HG02852 (cell line): ENCODE measurements at regions not wholly inside any gene's neighbourhood (a gene's known extent, or its start where the extent isn't known, plus 50 kb on each side); places are given as distances from the start of the nearest gene placed in this dataset.
"Not testable (repeated sequence)": the region's sequence is repeated elsewhere in the genome, so short reads cannot be mapped to it uniquely, and the experiment has no call there.

Experiments
- ATAC-seq: cut with Tn5 transposase; IDR thresholded peaks from one replicate; pipeline ENCODE4 v1.9.1; 2021; ENCODE audit warnings: mild to moderate bottlenecking, moderate library complexity; ENCODE audit not compliant: unreplicated experiment

DNA sequence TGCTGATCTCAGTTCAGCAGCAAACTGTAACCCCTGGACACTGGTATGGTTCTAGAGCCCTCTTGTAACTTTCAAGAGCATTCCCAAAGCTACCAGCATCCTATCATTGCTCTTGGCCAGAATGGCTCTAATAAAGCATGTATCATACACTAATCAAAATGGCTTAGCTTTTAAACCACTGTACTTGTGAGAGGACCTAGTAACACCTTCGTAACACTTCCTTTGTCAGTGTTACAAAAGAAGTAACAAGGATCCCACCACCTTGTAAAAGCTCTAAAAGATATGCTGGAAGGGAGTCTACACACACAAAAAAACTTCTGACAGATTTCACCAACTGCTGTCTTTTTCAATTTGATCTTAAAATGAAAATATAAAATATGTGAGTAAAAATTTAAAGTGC, 144.7 kb downstream of the ALOX5 start:
- no peak for ATAC-seq

DNA sequence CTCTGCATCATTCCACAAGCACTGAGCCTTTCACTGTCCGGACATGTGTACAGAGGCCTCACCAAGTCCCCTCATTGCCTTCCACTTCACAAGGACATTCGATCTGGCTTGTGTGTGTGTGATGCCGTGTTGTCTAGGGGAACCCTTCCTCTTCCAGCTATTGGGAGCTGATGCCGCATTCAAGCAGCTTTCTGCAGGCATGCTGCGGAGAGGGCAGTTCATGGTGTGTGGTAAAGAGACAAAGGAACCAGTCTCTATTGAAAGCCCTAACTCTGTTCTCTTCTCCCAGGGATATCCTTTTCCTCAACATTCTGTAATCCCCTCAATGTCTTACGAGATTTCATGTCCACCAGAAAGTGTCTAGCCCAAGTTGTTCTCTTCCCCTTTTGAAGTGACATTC, 141.6 kb downstream of the ALOX5 start:
- ATAC-seq, result no peak

DNA sequence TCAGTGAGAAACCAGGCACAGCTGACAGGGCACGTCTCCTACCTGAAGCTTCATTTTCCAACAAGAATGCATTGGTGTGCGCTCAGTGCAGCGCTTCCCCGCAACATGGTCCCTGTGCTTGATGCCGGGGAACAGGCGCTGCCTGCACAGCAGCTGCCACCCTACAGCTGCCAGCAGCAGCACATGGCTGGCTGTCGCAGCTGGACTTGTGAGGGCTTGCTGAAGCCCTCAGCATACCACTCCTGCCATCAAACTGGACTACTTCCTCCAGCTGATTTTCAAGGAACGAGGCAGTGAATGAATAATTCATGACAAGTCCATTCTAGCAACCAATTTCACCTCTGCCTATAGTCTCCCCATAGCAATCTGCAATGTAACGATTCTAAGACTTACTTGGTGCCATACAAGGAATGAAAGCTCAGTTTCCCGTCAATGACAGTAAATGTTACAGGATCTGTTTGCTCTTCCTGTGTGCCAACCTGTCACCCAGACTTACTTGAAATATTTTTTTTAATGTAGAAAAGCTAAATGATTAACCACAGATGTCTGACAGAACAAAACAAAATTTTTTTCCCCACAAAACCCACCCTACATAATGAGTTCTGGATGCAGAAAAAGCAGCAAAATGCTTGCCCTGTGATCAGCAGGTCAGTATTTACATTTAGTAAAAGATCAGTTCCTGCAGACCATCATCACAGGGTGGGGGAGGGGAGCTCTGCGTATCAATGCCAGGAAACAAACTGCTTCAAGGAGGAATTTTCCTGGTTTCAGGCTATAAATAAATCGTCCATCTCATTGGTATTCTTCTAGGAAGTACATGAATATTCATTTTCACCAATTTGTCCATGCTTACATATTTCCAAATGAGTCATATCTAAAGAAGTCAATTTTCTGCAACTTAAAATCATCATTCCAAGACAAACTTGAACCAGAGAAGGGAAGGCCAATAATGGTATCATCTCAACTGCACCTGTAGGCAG, 140.6 kb downstream of the ALOX5 start:
- no peak for ATAC-seq

DNA sequence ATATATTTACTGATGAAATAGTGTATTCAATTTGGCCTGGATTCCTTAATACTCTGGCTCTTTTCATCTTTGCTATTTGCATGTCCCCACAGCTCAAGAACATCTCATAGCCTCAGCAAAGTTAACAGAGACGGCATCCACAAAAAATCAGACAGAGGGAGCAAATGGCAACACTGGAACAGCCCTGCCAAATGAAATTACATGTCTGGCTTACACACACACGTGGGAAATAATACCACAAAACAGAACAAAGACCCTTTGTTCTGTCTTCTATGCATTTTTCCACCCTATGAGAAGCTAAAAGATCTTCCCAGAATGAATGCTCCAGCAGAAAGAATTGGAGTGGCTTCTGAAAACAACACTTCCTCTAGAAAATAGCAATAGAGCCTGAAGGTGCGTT, 139.5 kb downstream of the ALOX5 start:
- ATAC-seq, result no peak

DNA sequence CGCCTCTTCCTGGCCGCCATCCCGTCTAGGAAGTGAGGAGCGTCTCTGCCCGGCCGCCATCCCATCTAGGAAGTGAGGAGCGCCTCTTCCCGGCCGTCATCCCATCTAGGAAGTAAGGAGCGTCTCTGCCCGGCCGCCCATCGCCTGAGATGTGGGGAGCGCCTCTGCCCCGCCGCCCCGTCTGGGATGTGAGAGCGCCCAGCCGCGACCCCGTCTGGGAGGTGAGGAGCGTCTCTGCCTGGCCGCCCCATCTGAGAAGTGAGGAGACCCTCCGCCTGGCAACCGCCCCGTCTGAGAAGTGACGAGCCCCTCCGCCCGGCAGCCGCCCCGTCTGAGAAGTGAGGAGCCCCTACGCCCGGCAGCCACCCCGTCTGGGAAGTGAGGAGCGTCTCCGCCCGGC, 137.9 kb downstream of the ALOX5 start:
- not testable (repeated sequence) for ATAC-seq

DNA sequence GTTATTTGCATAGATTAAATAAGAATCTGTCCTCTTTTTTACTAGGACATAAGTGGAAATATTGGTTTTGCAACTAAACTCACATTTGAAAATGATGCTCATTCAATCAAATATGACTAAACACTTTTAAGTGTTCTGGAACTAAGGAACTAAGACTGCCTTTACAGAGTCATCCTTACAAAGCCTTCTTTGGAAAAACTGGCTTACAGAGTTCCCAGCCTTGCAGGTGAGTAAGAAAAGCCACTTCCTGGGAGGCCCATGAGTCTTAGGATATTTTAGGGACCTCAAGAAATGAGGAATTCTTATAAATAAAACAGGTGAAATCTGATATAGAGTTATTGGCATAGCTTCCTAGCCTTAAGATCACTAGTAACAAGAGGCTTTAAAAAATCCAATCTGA, 135.5 kb downstream of the ALOX5 start:
- ATAC-seq, result no peak

DNA sequence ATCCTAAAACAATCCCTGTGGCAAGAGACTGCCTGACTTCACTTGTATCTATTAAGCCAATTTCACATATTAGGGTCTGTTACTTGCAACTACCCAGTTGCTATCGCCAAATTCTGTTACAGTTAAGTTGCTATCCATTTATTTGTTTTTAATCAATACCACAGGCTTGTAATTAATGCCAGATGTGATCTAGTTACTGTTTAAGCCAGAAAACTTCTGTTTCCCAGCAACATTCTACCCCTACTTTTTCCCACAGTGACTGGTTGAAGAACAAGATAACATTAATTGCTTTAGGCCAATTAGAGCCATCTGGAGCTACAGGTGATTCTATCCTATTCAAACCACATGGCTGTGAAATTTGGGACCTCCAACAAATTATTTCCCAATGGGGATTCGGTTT, 131.3 kb downstream of the ALOX5 start:
- no peak for ATAC-seq

DNA sequence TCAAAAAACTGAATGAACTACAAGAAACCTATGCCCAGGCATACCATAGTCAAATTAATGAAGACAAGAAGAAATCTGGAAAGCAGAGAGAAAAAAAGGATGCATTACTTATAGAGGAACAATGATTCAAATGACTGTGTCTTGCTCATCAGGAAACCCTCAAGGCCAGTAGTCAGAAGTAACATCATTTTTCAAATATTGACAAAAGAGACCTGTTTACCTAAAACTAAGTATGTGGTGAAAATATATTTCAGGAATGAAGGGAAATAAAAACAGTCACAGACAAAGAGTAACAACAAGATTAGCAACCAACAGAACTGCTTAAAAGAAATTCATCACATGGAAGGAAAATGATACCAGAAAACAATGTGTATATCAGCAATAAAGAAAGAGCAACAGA, 128.4 kb downstream of the ALOX5 start:
- no peak for ATAC-seq

DNA sequence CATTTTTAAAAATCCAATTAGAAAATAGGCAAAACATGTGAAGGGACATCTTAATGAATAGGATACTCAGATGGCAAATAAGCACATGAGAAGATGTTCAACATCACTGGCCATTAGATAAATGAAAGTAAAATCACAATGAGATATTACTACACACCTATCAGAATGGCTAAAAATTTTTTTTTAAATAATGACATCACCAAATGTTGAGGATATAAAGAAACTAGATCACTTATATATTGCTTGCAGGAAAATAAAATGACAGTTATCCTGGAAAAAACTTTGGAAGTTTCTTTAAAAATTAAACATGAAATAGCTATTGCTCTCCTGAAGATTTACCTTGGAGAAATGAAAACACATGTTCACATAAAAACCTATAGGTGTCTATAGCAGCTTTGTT, 127.8 kb downstream of the ALOX5 start:
- no peak for ATAC-seq

DNA sequence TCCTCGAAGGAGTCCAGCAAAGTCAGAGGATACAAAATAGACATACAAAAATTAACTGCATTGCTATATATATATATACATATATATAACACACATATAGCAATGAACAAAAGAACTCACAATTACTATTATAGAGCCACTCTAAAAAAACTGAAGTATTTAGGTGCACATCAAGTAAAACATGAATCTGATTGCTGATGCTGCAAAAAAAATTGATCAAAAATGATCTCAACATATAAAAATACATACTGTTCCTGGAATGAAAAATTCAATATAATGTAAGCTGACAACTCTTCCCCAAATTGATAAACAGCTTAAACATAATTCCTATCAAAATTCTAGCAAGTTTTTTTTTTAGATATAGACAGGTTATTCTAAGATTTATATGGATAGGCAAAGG, 126.8 kb downstream of the ALOX5 start:
- ATAC-seq, result no peak

DNA sequence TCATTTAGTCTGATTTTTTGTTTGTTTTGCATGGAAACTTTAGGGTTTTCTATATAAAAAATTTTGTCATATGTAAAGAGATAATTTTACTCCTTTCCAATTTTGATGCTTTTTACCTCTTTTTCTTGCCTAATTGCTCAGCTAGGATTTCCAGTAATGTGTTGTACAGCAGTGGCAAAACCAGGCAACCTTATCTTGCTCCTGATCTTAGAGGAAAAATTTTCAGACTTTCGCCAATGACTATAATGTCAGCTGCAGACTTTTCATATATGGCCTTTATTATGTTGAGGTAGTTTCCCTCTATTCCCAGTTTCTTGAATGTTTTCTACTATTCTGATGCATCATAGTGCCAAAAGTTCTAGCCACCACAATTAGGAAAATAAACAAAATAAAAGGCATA, 126.3 kb downstream of the ALOX5 start:
- no peak for ATAC-seq

DNA sequence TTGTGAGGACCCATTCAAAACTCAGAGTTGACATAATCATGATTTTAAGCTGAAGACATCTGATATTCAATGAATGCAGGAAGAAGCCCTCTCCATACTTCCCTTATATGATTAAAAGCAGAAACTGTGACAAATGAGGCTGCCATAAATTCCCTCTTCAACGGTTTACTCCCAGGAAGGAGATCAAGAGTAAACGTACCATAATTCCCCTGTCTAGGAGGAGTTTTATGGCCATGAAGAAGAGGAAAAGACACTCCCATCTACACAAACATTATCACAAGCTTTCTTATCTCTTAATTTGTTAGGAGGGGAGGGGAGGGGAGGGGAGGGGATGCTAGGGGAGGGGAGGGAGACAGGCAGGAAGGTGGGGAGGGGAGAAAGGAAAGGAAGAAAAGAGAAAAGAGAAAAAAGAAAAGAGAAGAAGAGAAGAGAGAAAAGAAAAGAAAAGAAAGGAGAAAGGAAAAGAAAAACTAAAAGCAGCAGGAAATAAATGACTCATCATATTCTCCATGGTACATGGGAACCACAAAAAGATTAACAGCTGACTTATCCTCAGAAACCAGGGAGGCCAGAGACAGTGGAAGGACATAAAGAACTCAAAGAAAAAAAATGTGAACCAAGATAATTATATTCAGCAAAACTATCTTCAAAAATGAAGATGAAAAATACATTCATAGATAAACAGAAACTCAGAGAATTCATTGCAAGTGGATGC, 121.6 kb downstream of the ALOX5 start:
- no peak for ATAC-seq
